ENCODE measurements at regions not wholly inside any gene's neighbourhood (a gene's known extent, or its start where the extent isn't known, plus 50 kb on each side); places are given as distances from the start of the nearest gene placed in this dataset.
A peak's percentile ranks its signal among the peaks of the same experiment; 100 is the strongest.

DNA sequence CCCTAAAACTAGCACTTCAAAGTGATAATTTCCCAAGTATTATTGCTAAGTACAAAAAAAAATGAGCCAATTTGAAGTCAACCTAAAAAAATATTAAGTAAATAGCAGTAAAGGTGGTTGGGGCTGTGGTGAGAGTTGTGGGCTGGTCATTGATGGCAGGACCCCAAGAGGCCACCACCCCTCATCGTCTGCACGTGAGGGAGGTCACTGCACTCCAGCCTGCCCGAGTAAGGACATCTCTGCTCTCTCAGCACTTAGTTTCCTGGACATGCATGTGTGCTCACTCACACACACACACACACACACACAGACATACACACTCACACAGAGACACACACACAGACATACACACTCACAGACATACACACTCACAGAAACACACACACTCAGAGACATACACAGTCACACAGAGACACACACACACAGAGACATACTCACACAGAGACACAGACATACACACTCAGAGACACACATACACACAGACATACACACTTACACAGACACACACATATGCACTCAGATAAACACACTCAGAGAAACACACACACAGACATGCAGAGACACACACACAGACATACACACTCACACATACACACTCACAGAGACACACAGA is 127.2 kb upstream of the SOX1 start:
- intact Hi-C loops (cut with DNase I): no loop called here
- no peak overlapping the region for H3K9ac ChIP-seq (ENCODE audit: low read length in 3 of 3)
- DNase-seq (no peak), FAIRE-seq (no peak)
- H3K27ac ChIP-seq (ENCODE audit: low read depth in 2 of 2, low read length in 2 of 2): no peak overlapping the region
- H3K4me1 ChIP-seq (ENCODE audit: control insufficient read depth in 2 of 3, insufficient read depth in 2 of 3, low read depth in 1 of 3, low read length in 3 of 3): no peaks in the 10 kb centered on the region
- H3K27me3 ChIP-seq (ENCODE audit: control insufficient read depth, insufficient read depth, low read length): peaks cover 5% of the 10 kb centered on the region
- no peaks in the 10 kb centered on the region for H3K9me3 ChIP-seq (ENCODE audit: control insufficient read depth in 2 of 3, insufficient read depth in 1 of 3, low read length in 3 of 3)
- H3K4me3 ChIP-seq (ENCODE audit: low read length in 3 of 3): no peak overlapping the region
- TF ChIP-seq, protein P1, sequence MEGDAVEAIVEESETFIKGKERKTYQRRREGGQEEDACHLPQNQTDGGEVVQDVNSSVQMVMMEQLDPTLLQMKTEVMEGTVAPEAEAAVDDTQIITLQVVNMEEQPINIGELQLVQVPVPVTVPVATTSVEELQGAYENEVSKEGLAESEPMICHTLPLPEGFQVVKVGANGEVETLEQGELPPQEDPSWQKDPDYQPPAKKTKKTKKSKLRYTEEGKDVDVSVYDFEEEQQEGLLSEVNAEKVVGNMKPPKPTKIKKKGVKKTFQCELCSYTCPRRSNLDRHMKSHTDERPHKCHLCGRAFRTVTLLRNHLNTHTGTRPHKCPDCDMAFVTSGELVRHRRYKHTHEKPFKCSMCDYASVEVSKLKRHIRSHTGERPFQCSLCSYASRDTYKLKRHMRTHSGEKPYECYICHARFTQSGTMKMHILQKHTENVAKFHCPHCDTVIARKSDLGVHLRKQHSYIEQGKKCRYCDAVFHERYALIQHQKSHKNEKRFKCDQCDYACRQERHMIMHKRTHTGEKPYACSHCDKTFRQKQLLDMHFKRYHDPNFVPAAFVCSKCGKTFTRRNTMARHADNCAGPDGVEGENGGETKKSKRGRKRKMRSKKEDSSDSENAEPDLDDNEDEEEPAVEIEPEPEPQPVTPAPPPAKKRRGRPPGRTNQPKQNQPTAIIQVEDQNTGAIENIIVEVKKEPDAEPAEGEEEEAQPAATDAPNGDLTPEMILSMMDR (IDR thresholded peaks at IDR 0.05; ENCODE audit: borderline replicate concordance, extremely low read depth, insufficient read depth): no peak
- H3K36me3 ChIP-seq (ENCODE audit: control insufficient read depth in 2 of 3, insufficient read depth in 3 of 3, low read length in 3 of 3): no peaks in the 10 kb centered on the region

DNA sequence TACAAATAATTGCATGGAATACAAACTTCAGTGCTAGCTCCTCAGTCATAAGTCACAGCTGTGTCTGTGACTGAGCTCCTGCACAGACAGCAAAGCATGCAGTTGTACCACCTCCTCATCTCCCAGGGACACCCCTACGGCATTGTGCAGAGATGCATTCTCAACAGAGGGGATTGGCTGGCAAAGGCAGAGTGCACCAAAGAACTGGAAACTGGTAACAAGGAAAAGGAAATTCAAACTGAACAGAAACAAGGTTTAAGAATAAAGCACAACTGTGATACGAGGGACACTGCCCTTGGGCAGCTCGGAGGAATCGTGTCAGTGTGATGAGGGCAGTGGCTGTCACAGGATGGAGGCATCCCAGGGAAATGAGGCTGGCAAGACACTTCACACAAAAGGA is 126.1 kb upstream of the SOX1 start:
- H3K36me3 ChIP-seq (ENCODE audit: control insufficient read depth in 2 of 3, insufficient read depth in 3 of 3, low read length in 3 of 3): no peaks in the 10 kb centered on the region
- TF ChIP-seq, protein P1 (IDR thresholded peaks at IDR 0.05; ENCODE audit: borderline replicate concordance, extremely low read depth, insufficient read depth): no peak
- peaks cover 5% of the 10 kb centered on the region for H3K27me3 ChIP-seq (ENCODE audit: control insufficient read depth, insufficient read depth, low read length)
- H3K4me3 ChIP-seq (ENCODE audit: low read length in 3 of 3): no peak overlapping the region
- FAIRE-seq: no peak
- no peaks in the 10 kb centered on the region for H3K9me3 ChIP-seq (ENCODE audit: control insufficient read depth in 2 of 3, insufficient read depth in 1 of 3, low read length in 3 of 3)
- intact Hi-C loops (cut with DNase I): no loop called here
- no peak overlapping the region for H3K9ac ChIP-seq (ENCODE audit: low read length in 3 of 3)
- H3K4me1 ChIP-seq (ENCODE audit: control insufficient read depth in 2 of 3, insufficient read depth in 2 of 3, low read depth in 1 of 3, low read length in 3 of 3): no peaks in the 10 kb centered on the region
- H3K27ac ChIP-seq (ENCODE audit: low read depth in 2 of 2, low read length in 2 of 2): no peak overlapping the region
- DNase-seq: peak in 1 of 5 donors; percentile 6

DNA sequence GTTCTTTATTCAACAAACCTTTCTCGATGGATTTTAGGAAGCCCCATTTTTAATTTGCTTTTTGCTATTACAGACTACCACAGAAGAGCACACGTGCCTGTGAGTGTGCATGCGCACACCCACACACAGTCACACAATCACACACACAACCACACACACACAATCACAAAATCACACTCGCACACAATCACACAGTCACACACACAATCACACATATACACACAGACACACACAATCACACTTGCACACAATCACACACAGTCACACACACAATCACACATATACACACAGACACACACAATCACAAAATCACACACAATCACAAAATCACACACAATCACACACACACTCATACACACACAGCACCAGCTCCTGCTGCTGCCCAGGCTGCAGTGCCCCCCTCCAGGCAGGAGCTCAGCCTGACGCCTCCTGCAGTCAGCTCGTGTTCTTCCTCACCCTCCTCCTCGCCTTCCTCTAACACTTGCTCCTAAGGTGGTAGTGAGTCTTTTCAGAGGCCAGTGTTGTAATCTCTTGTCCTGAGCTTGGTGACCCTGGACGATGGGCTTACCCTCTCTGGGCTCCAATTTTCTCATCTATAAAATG is 125.0 kb upstream of the SOX1 start:
- Histone ChIP-seq H3K9me3 (ENCODE audit: control insufficient read depth in 2 of 3, insufficient read depth in 1 of 3, low read length in 3 of 3) (no peaks in the 10 kb centered on the region), H3K36me3 (ENCODE audit: control insufficient read depth in 2 of 3, insufficient read depth in 3 of 3, low read length in 3 of 3) (no peaks in the 10 kb centered on the region), H3K4me1 (ENCODE audit: control insufficient read depth in 2 of 3, insufficient read depth in 2 of 3, low read depth in 1 of 3, low read length in 3 of 3) (no peaks in the 10 kb centered on the region), H3K9ac (ENCODE audit: low read length in 3 of 3) (no peak overlapping the region), H3K27me3 (ENCODE audit: control insufficient read depth, insufficient read depth, low read length) (peaks cover 5% of the 10 kb centered on the region), H3K4me3 (ENCODE audit: low read length in 3 of 3) (no peak overlapping the region), H3K27ac (ENCODE audit: low read depth in 2 of 2, low read length in 2 of 2) (no peak overlapping the region)
- no peak for DNase-seq
- intact Hi-C loops (cut with DNase I): no loop called here
- FAIRE-seq: no peak
- TF ChIP-seq, protein P1 (IDR thresholded peaks at IDR 0.05; ENCODE audit: borderline replicate concordance, extremely low read depth, insufficient read depth): no peak

Measured in kidney (tissue), 13 donors.